H1 (cell line): ENCODE measurements at regions not wholly inside any gene's neighbourhood (a gene's known extent, or its start where the extent isn't known, plus 50 kb on each side); places are given as distances from the start of the nearest gene placed in this dataset.

Experiments used
- TF ChIP-seq, protein P1 (sequence below): fragments of 300-600 bp; sonication (generic); IDR thresholded peaks from 2 replicates; pipeline ENCODE4 v1.7.1; 2012; ENCODE audit warnings: low read length, moderate library complexity, mild to moderate bottlenecking, inconsistent platforms; ENCODE audit not compliant: insufficient replicate concordance

DNA sequence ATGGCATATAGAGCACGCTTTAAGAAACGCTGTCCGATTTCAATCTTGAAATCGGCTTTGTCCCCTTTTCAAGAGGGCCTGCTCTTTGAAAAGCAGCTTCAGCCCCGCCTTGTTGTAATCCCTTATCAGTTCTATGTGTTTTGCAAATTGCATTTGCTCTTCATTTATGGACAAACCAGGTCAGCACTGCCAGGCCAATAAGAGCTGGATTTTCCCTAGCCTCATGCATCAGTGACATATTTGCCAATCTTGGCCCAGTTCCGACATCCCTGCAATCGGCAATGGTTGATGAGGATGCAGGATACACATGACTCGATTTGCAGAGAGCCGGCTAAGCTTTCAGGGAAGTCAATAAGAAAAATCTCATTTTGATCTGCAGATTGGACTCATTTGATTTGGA is 529.1 kb upstream of the CLINT1 start (continued):
- TF ChIP-seq, protein P1, sequence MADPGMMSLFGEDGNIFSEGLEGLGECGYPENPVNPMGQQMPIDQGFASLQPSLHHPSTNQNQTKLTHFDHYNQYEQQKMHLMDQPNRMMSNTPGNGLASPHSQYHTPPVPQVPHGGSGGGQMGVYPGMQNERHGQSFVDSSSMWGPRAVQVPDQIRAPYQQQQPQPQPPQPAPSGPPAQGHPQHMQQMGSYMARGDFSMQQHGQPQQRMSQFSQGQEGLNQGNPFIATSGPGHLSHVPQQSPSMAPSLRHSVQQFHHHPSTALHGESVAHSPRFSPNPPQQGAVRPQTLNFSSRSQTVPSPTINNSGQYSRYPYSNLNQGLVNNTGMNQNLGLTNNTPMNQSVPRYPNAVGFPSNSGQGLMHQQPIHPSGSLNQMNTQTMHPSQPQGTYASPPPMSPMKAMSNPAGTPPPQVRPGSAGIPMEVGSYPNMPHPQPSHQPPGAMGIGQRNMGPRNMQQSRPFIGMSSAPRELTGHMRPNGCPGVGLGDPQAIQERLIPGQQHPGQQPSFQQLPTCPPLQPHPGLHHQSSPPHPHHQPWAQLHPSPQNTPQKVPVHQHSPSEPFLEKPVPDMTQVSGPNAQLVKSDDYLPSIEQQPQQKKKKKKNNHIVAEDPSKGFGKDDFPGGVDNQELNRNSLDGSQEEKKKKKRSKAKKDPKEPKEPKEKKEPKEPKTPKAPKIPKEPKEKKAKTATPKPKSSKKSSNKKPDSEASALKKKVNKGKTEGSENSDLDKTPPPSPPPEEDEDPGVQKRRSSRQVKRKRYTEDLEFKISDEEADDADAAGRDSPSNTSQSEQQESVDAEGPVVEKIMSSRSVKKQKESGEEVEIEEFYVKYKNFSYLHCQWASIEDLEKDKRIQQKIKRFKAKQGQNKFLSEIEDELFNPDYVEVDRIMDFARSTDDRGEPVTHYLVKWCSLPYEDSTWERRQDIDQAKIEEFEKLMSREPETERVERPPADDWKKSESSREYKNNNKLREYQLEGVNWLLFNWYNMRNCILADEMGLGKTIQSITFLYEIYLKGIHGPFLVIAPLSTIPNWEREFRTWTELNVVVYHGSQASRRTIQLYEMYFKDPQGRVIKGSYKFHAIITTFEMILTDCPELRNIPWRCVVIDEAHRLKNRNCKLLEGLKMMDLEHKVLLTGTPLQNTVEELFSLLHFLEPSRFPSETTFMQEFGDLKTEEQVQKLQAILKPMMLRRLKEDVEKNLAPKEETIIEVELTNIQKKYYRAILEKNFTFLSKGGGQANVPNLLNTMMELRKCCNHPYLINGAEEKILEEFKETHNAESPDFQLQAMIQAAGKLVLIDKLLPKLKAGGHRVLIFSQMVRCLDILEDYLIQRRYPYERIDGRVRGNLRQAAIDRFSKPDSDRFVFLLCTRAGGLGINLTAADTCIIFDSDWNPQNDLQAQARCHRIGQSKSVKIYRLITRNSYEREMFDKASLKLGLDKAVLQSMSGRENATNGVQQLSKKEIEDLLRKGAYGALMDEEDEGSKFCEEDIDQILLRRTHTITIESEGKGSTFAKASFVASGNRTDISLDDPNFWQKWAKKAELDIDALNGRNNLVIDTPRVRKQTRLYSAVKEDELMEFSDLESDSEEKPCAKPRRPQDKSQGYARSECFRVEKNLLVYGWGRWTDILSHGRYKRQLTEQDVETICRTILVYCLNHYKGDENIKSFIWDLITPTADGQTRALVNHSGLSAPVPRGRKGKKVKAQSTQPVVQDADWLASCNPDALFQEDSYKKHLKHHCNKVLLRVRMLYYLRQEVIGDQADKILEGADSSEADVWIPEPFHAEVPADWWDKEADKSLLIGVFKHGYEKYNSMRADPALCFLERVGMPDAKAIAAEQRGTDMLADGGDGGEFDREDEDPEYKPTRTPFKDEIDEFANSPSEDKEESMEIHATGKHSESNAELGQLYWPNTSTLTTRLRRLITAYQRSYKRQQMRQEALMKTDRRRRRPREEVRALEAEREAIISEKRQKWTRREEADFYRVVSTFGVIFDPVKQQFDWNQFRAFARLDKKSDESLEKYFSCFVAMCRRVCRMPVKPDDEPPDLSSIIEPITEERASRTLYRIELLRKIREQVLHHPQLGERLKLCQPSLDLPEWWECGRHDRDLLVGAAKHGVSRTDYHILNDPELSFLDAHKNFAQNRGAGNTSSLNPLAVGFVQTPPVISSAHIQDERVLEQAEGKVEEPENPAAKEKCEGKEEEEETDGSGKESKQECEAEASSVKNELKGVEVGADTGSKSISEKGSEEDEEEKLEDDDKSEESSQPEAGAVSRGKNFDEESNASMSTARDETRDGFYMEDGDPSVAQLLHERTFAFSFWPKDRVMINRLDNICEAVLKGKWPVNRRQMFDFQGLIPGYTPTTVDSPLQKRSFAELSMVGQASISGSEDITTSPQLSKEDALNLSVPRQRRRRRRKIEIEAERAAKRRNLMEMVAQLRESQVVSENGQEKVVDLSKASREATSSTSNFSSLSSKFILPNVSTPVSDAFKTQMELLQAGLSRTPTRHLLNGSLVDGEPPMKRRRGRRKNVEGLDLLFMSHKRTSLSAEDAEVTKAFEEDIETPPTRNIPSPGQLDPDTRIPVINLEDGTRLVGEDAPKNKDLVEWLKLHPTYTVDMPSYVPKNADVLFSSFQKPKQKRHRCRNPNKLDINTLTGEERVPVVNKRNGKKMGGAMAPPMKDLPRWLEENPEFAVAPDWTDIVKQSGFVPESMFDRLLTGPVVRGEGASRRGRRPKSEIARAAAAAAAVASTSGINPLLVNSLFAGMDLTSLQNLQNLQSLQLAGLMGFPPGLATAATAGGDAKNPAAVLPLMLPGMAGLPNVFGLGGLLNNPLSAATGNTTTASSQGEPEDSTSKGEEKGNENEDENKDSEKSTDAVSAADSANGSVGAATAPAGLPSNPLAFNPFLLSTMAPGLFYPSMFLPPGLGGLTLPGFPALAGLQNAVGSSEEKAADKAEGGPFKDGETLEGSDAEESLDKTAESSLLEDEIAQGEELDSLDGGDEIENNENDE = no peak
